HEK293 (cell line): ENCODE measurements at regions not wholly inside any gene's neighbourhood (a gene's known extent, or its start where the extent isn't known, plus 50 kb on each side); places are given as distances from the start of the nearest gene placed in this dataset.

ENCODE experiments used
- CTCF ChIA-PET: fragments of 350-600 bp; formaldehyde crosslinking; extraction: SDS; loops from one replicate; lab custom pipeline; 2021; ENCODE audit warnings: antibody characterized with exemption; lab: Yijun Ruan, JAX
- POLR2A ChIA-PET: fragments of 300-600 bp; formaldehyde crosslinking; extraction: SDS; loops from one replicate; lab custom pipeline; 2020; ENCODE audit warnings: antibody characterized with exemption, inconsistent platforms; lab: Yijun Ruan, JAX
- H3K27ac ChIP-seq: fragments of 200-500 bp; sonication (Bioruptor generic); 2 replicates; pipeline ENCODE4 v1.5.1; 2014; ENCODE audit warnings: low read depth, low read length, control low read depth, inconsistent platforms; ENCODE audit errors: extremely low read depth
- H3K36me3 ChIP-seq, 2 experiments: fragments of 200-500 bp in 1 of 2; sonication (Bioruptor generic) in 1 of 2; 1 replicate in 1 of 2; 2 replicates in 1 of 2; pipeline ENCODE4 v1.5.1; 2014 to 2017; ENCODE audit warnings: inconsistent platforms in 2 of 2, low read length in 2 of 2; ENCODE audit not compliant: control insufficient read depth in 2 of 2, insufficient read depth in 1 of 2
- H3K4me1 ChIP-seq: fragments of 200-500 bp; sonication (Bioruptor generic); 2 replicates; pipeline ENCODE4 v1.5.1; 2014; ENCODE audit warnings: mild to moderate bottlenecking, low read length, inconsistent platforms; ENCODE audit not compliant: control insufficient read depth, insufficient read depth
- H3K4me3 ChIP-seq: 2 replicates; pipeline ENCODE4 v1.5.1; 2011; ENCODE audit warnings: low read depth, mild to moderate bottlenecking, control low read depth, low read length, moderate library complexity
- H3K9me3 ChIP-seq: fragments of 200-500 bp; sonication (Bioruptor generic); 2 replicates; pipeline ENCODE4 v1.5.1; 2014; ENCODE audit warnings: low read depth, low read length, inconsistent platforms; ENCODE audit not compliant: control insufficient read depth, insufficient read depth
- BCL11A ChIP-seq: fragments of 450-650 bp; formaldehyde crosslinking; IDR thresholded peaks from 2 replicates; pipeline ENCODE4 v1.5.1; 2016; ENCODE audit warnings: low read depth, missing biosample characterization, missing genetic modification characterization
- BCL6B ChIP-seq: fragments of 450-650 bp; formaldehyde crosslinking; IDR thresholded peaks from 2 replicates; pipeline ENCODE4 v1.5.1; 2017; ENCODE audit warnings: missing biosample characterization, missing genetic modification characterization
- ELK4 ChIP-seq: IDR thresholded peaks from 2 replicates; pipeline ENCODE4 v1.6.1; 2011; ENCODE audit warnings: mild to moderate bottlenecking, low read depth, low read length, borderline replicate concordance
- IKZF3 ChIP-seq: fragments of 450-650 bp; IDR thresholded peaks from 2 replicates; pipeline ENCODE4 v1.5.0; 2018; ENCODE audit warnings: missing biosample characterization, mild to moderate bottlenecking, missing genetic modification characterization, moderate library complexity
- PRDM4 ChIP-seq: fragments of 450-650 bp; formaldehyde crosslinking; IDR thresholded peaks from 2 replicates; pipeline ENCODE4 v1.5.1; 2017; ENCODE audit warnings: missing biosample characterization, missing genetic modification characterization
- ZBTB49 ChIP-seq: fragments of 450-650 bp; formaldehyde crosslinking; IDR thresholded peaks from 2 replicates; pipeline ENCODE4 v1.5.1; 2016; ENCODE audit warnings: missing biosample characterization, missing genetic modification characterization, low read depth
- ZFP3 ChIP-seq: fragments of 450-650 bp; formaldehyde crosslinking; IDR thresholded peaks from 2 replicates; pipeline ENCODE4 v1.5.1; 2016; ENCODE audit warnings: low read depth, missing biosample characterization, missing genetic modification characterization
- ZNF155 ChIP-seq: fragments of 450-650 bp; formaldehyde crosslinking; IDR thresholded peaks from 2 replicates; pipeline ENCODE4 v1.5.1; 2016; ENCODE audit warnings: missing biosample characterization, missing genetic modification characterization
- ZNF211 ChIP-seq: fragments of 450-650 bp; formaldehyde crosslinking; IDR thresholded peaks from 2 replicates; pipeline ENCODE4 v1.5.1; 2016; ENCODE audit warnings: low read depth, missing biosample characterization, missing genetic modification characterization
- ZNF24 ChIP-seq: fragments of 450-650 bp; formaldehyde crosslinking; IDR thresholded peaks from 2 replicates; pipeline ENCODE4 v1.5.1; 2016; ENCODE audit warnings: missing biosample characterization, missing genetic modification characterization
- ZNF324 ChIP-seq: fragments of 450-650 bp; formaldehyde crosslinking; IDR thresholded peaks from 2 replicates; pipeline ENCODE4 v1.5.1; 2016; ENCODE audit warnings: missing biosample characterization, missing genetic modification characterization
- ZNF391 ChIP-seq: fragments of 450-650 bp; formaldehyde crosslinking; IDR thresholded peaks from 2 replicates; pipeline ENCODE4 v1.5.1; 2016; ENCODE audit warnings: low read depth, missing biosample characterization, missing genetic modification characterization, borderline replicate concordance
- ZNF404 ChIP-seq: fragments of 450-650 bp; formaldehyde crosslinking; IDR thresholded peaks from 2 replicates; pipeline ENCODE4 v1.5.1; 2017; ENCODE audit warnings: missing biosample characterization, missing genetic modification characterization
- ZNF561 ChIP-seq: fragments of 450-650 bp; IDR thresholded peaks from 2 replicates; pipeline ENCODE4 v1.5.1; 2018; ENCODE audit warnings: missing biosample characterization, missing genetic modification characterization, borderline replicate concordance
- ZNF585B ChIP-seq: fragments of 450-650 bp; formaldehyde crosslinking; IDR thresholded peaks from 2 replicates; pipeline ENCODE4 v1.5.1; 2016; ENCODE audit warnings: missing biosample characterization, missing genetic modification characterization
- ZNF624 ChIP-seq: fragments of 450-650 bp; formaldehyde crosslinking; IDR thresholded peaks from 2 replicates; pipeline ENCODE4 v1.5.1; 2017; ENCODE audit warnings: missing biosample characterization, missing genetic modification characterization
- ZNF670 ChIP-seq: fragments of 450-650 bp; formaldehyde crosslinking; IDR thresholded peaks from 2 replicates; pipeline ENCODE4 v1.5.1; 2016; ENCODE audit warnings: missing biosample characterization, missing genetic modification characterization, low read depth
- ZNF776 ChIP-seq: fragments of 450-650 bp; formaldehyde crosslinking; IDR thresholded peaks from 2 replicates; pipeline ENCODE4 v1.5.0; 2017; ENCODE audit warnings: missing biosample characterization, missing genetic modification characterization, borderline replicate concordance
- ZNF777 ChIP-seq: fragments of 450-650 bp; formaldehyde crosslinking; IDR thresholded peaks from 2 replicates; pipeline ENCODE4 v1.5.1; 2017; ENCODE audit warnings: missing biosample characterization, missing genetic modification characterization, borderline replicate concordance
- ZNF830 ChIP-seq: fragments of 450-650 bp; IDR thresholded peaks from 2 replicates; pipeline ENCODE4 v1.5.0; 2018; ENCODE audit warnings: missing biosample characterization, missing genetic modification characterization, low read depth, mild to moderate bottlenecking, moderate library complexity

- CTCF ChIA-PET = no interaction called here
- TF ChIP-seq BCL11A (tag by site-specific recombination) (no peak), IKZF3 (no peak), ZBTB49 (tag by site-specific recombination) (no peak), ZNF585B (no peak), ZNF324 (tag by site-specific recombination) (no peak), ZNF24 (tag by site-specific recombination) (no peak), ZNF404 (tag by site-specific recombination) (no peak), ZNF624 (tag by site-specific recombination) (no peak), BCL6B (tag by site-specific recombination) (no peak), ZNF561 (no peak), ZNF776 (tag by site-specific recombination) (no peak), ZNF155 (tag by site-specific recombination) (no peak), ZFP3 (no peak), ZNF777 (no peak), ZNF391 (no peak)
- no peak overlapping the region for H3K27ac ChIP-seq
These were observed 215.3 kb upstream of the GLI3 start for GRCh38 chr7:42452356-42452755.

GRCh38 chr7:42449431-42449830 lies 212.4 kb upstream of the GLI3 start:
- TF ChIP-seq ELK4 (no peak), PRDM4 (tag by site-specific recombination) (no peak), ZNF211 (no peak), ZNF830 (tag by site-specific recombination) (no peak), ZNF670 (tag by site-specific recombination) (no peak)
- CTCF ChIA-PET = no interaction called here
- POLR2A ChIA-PET = no interaction called here
- Histone ChIP-seq H3K4me1 (no peaks in the 10 kb centered on the region), H3K27ac (no peak overlapping the region), H3K9me3 (no peaks in the 10 kb centered on the region), H3K4me3 (no peak overlapping the region), H3K36me3 (no peaks in the 10 kb centered on the region)

More at GRCh38 chr7:42452356-42452755, 215.3 kb upstream of the GLI3 start:
- POLR2A ChIA-PET = no interaction called here
- no peaks in the 10 kb centered on the region for H3K9me3 ChIP-seq
- H3K36me3 ChIP-seq = no peaks in the 10 kb centered on the region
- H3K4me3 ChIP-seq = no peak overlapping the region
- no peaks in the 10 kb centered on the region; the same call in 1 of the 2 replicates for H3K4me1 ChIP-seq
